Left cardiac atrium (tissue), 4 donors: ENCODE measurements at regions not wholly inside any gene's neighbourhood (a gene's known extent, or its start where the extent isn't known, plus 50 kb on each side); places are given as distances from the start of the nearest gene placed in this dataset.
A peak's percentile ranks its signal among the peaks of the same experiment; 100 is the strongest.
"Not testable (repeated sequence)": the region's sequence is repeated elsewhere in the genome, so short reads cannot be mapped to it uniquely, and the experiment has no call there.

Experiments used
- ATAC-seq, 2 donors: fragments of 200-7000 bp; cut with Tn5 transposase; one replicate each; pipeline ENCODE4 v1.9.1; 2020; ENCODE audit warnings: mild to moderate bottlenecking in 2 of 2, moderate library complexity in 2 of 2
- DNase-seq: peaks from one replicate; pipeline ENCODE4 v3.0.0-alpha.2; 2020
- intact Hi-C, 2 donors: fragments of 100-400 bp; cut with DNase I; formaldehyde crosslinking; loops; one replicate each; pipeline versions ENCODE4 v1.14.1 to v1.15.1; 2022 to 2023
- donor health status: DM: no; HTN: yes; CAD: no.
- donor health status: DM: no; HTN: yes; CAD: no; lungs with severe emphysema.
- donor health status: DM: yes; HTN: yes; CAD: no.
- donor health status: Dilated cardiomyopathy.

GRCh38 chr4:45550766-45551366 lies 573.0 kb downstream of the GABRG1 start:
- ATAC-seq (no peak), DNase-seq (no peak)
- intact Hi-C loops, result no loop called here

GRCh38 chr4:45539142-45539814 lies 584.6 kb downstream of the GABRG1 start:
- intact Hi-C loops, result no loop called here
- ATAC-seq, result no peak
- no peak for DNase-seq

GRCh38 chr4:45530498-45530897 lies 593.4 kb downstream of the GABRG1 start:
- intact Hi-C loops, result no loop called here
- DNase-seq, result no peak

GRCh38 chr4:45527160-45527559 lies 596.7 kb downstream of the GABRG1 start:
- DNase-seq, result no peak
- intact Hi-C loops, result no loop called here
- no peak for ATAC-seq

More at GRCh38 chr4:45530498-45530897, 593.4 kb downstream of the GABRG1 start:
- ATAC-seq, result no peak

- intact Hi-C loops, result no loop called here
These were observed 605.0 kb downstream of the GABRG1 start for GRCh38 chr4:45518832-45519231.

GRCh38 chr4:45502471-45502870 lies 621.4 kb downstream of the GABRG1 start:
- ATAC-seq (no peak), DNase-seq (no peak)
- intact Hi-C loops, result no loop called here

More at GRCh38 chr4:45518832-45519231, 605.0 kb downstream of the GABRG1 start:
- no peak for DNase-seq
- no peak for ATAC-seq

GRCh38 chr4:45484740-45485139 lies 639.1 kb downstream of the GABRG1 start:
- intact Hi-C loops, result no loop called here
- no peak for ATAC-seq
- DNase-seq, result no peak

- no peak for DNase-seq
- intact Hi-C loops, result no loop called here
- ATAC-seq, result no peak
These were observed 641.5 kb downstream of the GABRG1 start for GRCh38 chr4:45482346-45482745.

- ATAC-seq, result no peak
- DNase-seq, result no peak
- intact Hi-C loops, result no loop called here
These were observed 646.5 kb downstream of the GABRG1 start for GRCh38 chr4:45477311-45477733.

GRCh38 chr4:45475548-45475947 lies 648.3 kb downstream of the GABRG1 start:
- no peak for DNase-seq
- no peak for ATAC-seq
- intact Hi-C loops, result no loop called here

- no peak for ATAC-seq
- no peak for DNase-seq
- intact Hi-C loops, result no loop called here
These were observed 651.4 kb downstream of the GABRG1 start for GRCh38 chr4:45472490-45472889.

- intact Hi-C loops, result no loop called here
- DNase-seq, result no peak
- no peak for ATAC-seq
These were observed 652.5 kb downstream of the GABRG1 start for GRCh38 chr4:45471335-45471734.

- no peak for DNase-seq
- ATAC-seq, result no peak
- intact Hi-C loops, result no loop called here
These were observed 656.7 kb downstream of the GABRG1 start for GRCh38 chr4:45467157-45467556.

GRCh38 chr4:45460157-45460556 lies 663.7 kb downstream of the GABRG1 start:
- DNase-seq, ATAC-seq, intact Hi-C loops: not testable (repeated sequence)

- intact Hi-C loops, result no loop called here
- DNase-seq, result no peak
These were observed 668.6 kb downstream of the GABRG1 start for GRCh38 chr4:45455217-45455616.

GRCh38 chr4:45453258-45453853 lies 670.5 kb downstream of the GABRG1 start:
- intact Hi-C loops, result no loop called here
- ATAC-seq, result peak in 1 of 2 donors; percentile 56
- no peak for DNase-seq

More at GRCh38 chr4:45455217-45455616, 668.6 kb downstream of the GABRG1 start:
- no peak for ATAC-seq

GRCh38 chr4:45442466-45442865 lies 681.4 kb downstream of the GABRG1 start:
- ATAC-seq (peak; percentile 46 to 59), DNase-seq (no peak)
- intact Hi-C loops, result loop anchor here (5.0 to 10.0 kb wide), 2 partner anchors 515 to 518 kb away; no protein-coding TSS in a partner anchor

GRCh38 chr4:45438047-45438446 lies 685.8 kb downstream of the GABRG1 start:
- DNase-seq (no peak), ATAC-seq (peak; percentile 59 to 65)
- intact Hi-C loops, result no loop called here

- ATAC-seq (no peak), DNase-seq (no peak)
- intact Hi-C loops, result no loop called here
These were observed 686.5 kb downstream of the GABRG1 start for GRCh38 chr4:45437381-45437780.

- ATAC-seq (no peak), DNase-seq (no peak)
- intact Hi-C loops, result no loop called here
These were observed 698.7 kb downstream of the GABRG1 start for GRCh38 chr4:45425135-45425534.

GRCh38 chr4:45423896-45424295 lies 697.5 kb upstream of the GNPDA2 start:
- intact Hi-C loops, result no loop called here
- ATAC-seq (no peak), DNase-seq (no peak)
